HG02798 (cell line): ENCODE measurements at regions not wholly inside any gene's neighbourhood (a gene's known extent, or its start where the extent isn't known, plus 50 kb on each side); places are given as distances from the start of the nearest gene placed in this dataset.
"Not testable (repeated sequence)": the region's sequence is repeated elsewhere in the genome, so short reads cannot be mapped to it uniquely, and the experiment has no call there.

Experiments
- ATAC-seq: cut with Tn5 transposase; IDR thresholded peaks from one replicate; pipeline ENCODE4 v1.9.1; 2021; ENCODE audit warnings: mild to moderate bottlenecking; ENCODE audit not compliant: unreplicated experiment, poor library complexity

- ATAC-seq, result not testable (repeated sequence)
Observed at GRCh38 chr16:29224675-29225074, 181.8 kb downstream of the NPIPB11 start.

- not testable (repeated sequence) for ATAC-seq
Observed at GRCh38 chr16:29222615-29223014, 183.9 kb downstream of the NPIPB11 start.

- not testable (repeated sequence) for ATAC-seq
Observed at GRCh38 chr16:29222008-29222407, 184.5 kb downstream of the NPIPB11 start.

- not testable (repeated sequence) for ATAC-seq
Observed at GRCh38 chr16:29221281-29221955, 185.1 kb downstream of the NPIPB11 start.

- not testable (repeated sequence) for ATAC-seq
Observed at GRCh38 chr16:29220647-29221191, 185.8 kb downstream of the NPIPB11 start.

GRCh38 chr16:29219966-29220646 is 186.4 kb downstream of the NPIPB11 start:
- ATAC-seq, result not testable (repeated sequence)

- not testable (repeated sequence) for ATAC-seq
Observed at GRCh38 chr16:29219562-29219961, 186.9 kb downstream of the NPIPB11 start.

- ATAC-seq, result not testable (repeated sequence)
Observed at GRCh38 chr16:29218649-29219048, 187.9 kb downstream of the NPIPB11 start.

GRCh38 chr16:29218171-29218570 is 188.3 kb downstream of the NPIPB11 start:
- not testable (repeated sequence) for ATAC-seq

- not testable (repeated sequence) for ATAC-seq
Observed at GRCh38 chr16:29217752-29218126, 188.8 kb downstream of the NPIPB11 start.

- not testable (repeated sequence) for ATAC-seq
Observed at GRCh38 chr16:29217104-29217751, 189.3 kb downstream of the NPIPB11 start.

GRCh38 chr16:29213770-29214169 is 192.7 kb downstream of the NPIPB11 start:
- ATAC-seq, result not testable (repeated sequence)

- ATAC-seq, result not testable (repeated sequence)
Observed at GRCh38 chr16:29213251-29213650, 193.3 kb downstream of the NPIPB11 start.

- ATAC-seq, result not testable (repeated sequence)
Observed at GRCh38 chr16:29212084-29213027, 194.2 kb downstream of the NPIPB11 start.

- ATAC-seq, result not testable (repeated sequence)
Observed at GRCh38 chr16:29211456-29211855, 195.1 kb downstream of the NPIPB11 start.

GRCh38 chr16:29210299-29211150 is 196.0 kb downstream of the NPIPB11 start:
- ATAC-seq, result not testable (repeated sequence)

GRCh38 chr16:29206120-29206519 is 200.4 kb downstream of the NPIPB11 start:
- ATAC-seq, result not testable (repeated sequence)

- ATAC-seq, result not testable (repeated sequence)
Observed at GRCh38 chr16:29205151-29205550, 201.4 kb downstream of the NPIPB11 start.

- ATAC-seq, result no peak
Observed at GRCh38 chr16:29204806-29205135, 201.7 kb downstream of the NPIPB11 start.
